ENCODE measurements at regions not wholly inside any gene's neighbourhood (a gene's known extent, or its start where the extent isn't known, plus 50 kb on each side); places are given as distances from the start of the nearest gene placed in this dataset.

DNA sequence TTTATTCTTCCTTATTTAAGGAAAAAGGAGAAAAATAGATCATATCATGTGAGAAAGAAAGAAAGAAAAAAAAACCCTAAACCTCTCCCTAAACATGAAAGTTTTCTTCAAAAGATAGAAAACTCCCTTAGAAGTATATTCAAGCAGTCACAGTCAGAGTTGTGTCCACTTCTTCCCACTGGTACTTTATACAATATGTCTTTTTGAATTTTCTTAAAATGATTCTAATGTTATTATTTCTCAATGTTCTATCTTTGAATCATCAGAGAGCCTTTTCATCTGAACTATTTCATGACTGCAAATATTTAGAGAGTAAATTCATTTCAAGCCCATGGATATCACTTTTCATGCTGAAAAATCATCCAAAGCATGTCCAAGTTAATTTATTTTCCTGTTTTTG lies 205.2 kb upstream of the SPOPL start:
- Histone ChIP-seq H3K4me3 (ENCODE audit: low read depth, low read length) (no peak overlapping the region), H3K27me3 (ENCODE audit: control insufficient read depth, insufficient read depth, low read length) (no peaks in the 10 kb centered on the region), H3K36me3 (ENCODE audit: control insufficient read depth, insufficient read depth, low read length) (no peaks in the 10 kb centered on the region)
- DNase-seq (ENCODE audit: low read depth), result no peak
- ChIA-PET POLR2A (no interaction called here), CTCF (no interaction called here)
- TF ChIP-seq, protein P1, sequence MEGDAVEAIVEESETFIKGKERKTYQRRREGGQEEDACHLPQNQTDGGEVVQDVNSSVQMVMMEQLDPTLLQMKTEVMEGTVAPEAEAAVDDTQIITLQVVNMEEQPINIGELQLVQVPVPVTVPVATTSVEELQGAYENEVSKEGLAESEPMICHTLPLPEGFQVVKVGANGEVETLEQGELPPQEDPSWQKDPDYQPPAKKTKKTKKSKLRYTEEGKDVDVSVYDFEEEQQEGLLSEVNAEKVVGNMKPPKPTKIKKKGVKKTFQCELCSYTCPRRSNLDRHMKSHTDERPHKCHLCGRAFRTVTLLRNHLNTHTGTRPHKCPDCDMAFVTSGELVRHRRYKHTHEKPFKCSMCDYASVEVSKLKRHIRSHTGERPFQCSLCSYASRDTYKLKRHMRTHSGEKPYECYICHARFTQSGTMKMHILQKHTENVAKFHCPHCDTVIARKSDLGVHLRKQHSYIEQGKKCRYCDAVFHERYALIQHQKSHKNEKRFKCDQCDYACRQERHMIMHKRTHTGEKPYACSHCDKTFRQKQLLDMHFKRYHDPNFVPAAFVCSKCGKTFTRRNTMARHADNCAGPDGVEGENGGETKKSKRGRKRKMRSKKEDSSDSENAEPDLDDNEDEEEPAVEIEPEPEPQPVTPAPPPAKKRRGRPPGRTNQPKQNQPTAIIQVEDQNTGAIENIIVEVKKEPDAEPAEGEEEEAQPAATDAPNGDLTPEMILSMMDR (IDR thresholded peaks at IDR 0.05; ENCODE audit: insufficient read depth, low read depth, low read length), result no peak

GRCh38 chr2:138298120-138298814 lies 203.3 kb upstream of the SPOPL start:
- no peak for DNase-seq (ENCODE audit: low read depth)
- Histone ChIP-seq H3K4me3 (ENCODE audit: low read depth, low read length) (no peak overlapping the region), H3K27me3 (ENCODE audit: control insufficient read depth, insufficient read depth, low read length) (no peaks in the 10 kb centered on the region), H3K36me3 (ENCODE audit: control insufficient read depth, insufficient read depth, low read length) (no peaks in the 10 kb centered on the region)
- ChIA-PET POLR2A (no interaction called here), CTCF (no interaction called here)
- TF ChIP-seq, protein P1 (IDR thresholded peaks at IDR 0.05; ENCODE audit: insufficient read depth, low read depth, low read length), result no peak

GRCh38 chr2:138298900-138299299 lies 202.7 kb upstream of the SPOPL start:
- H3K27me3 ChIP-seq (ENCODE audit: control insufficient read depth, insufficient read depth, low read length), result no peaks in the 10 kb centered on the region
- H3K4me3 ChIP-seq (ENCODE audit: low read depth, low read length), result no peak overlapping the region
- POLR2A ChIA-PET, result no interaction called here
- CTCF ChIA-PET, result interaction anchor here (1.8 kb wide), 1 partner anchor 21 kb away, joined by 4 read pairs; no protein-coding TSS in a partner anchor
- TF ChIP-seq, protein P1 (IDR thresholded peaks at IDR 0.05; ENCODE audit: insufficient read depth, low read depth, low read length), result no peak
- H3K36me3 ChIP-seq (ENCODE audit: control insufficient read depth, insufficient read depth, low read length), result no peaks in the 10 kb centered on the region
- DNase-seq (ENCODE audit: low read depth), result no peak

GRCh38 chr2:138306626-138307025 lies 194.9 kb upstream of the SPOPL start:
- no peaks in the 10 kb centered on the region for H3K27me3 ChIP-seq (ENCODE audit: control insufficient read depth, insufficient read depth, low read length)
- ChIA-PET CTCF (no interaction called here), POLR2A (no interaction called here)
- no peak overlapping the region for H3K4me3 ChIP-seq (ENCODE audit: low read depth, low read length)
- no peaks in the 10 kb centered on the region for H3K36me3 ChIP-seq (ENCODE audit: control insufficient read depth, insufficient read depth, low read length)
- TF ChIP-seq, protein P1 (IDR thresholded peaks at IDR 0.05; ENCODE audit: insufficient read depth, low read depth, low read length), result no peak
- DNase-seq (ENCODE audit: low read depth), result no peak

GRCh38 chr2:138307099-138307498 lies 194.5 kb upstream of the SPOPL start:
- Histone ChIP-seq H3K4me3 (ENCODE audit: low read depth, low read length) (no peak overlapping the region), H3K27me3 (ENCODE audit: control insufficient read depth, insufficient read depth, low read length) (no peaks in the 10 kb centered on the region), H3K36me3 (ENCODE audit: control insufficient read depth, insufficient read depth, low read length) (no peaks in the 10 kb centered on the region)
- CTCF ChIA-PET, result interaction anchor here (1.3 kb wide), 1 partner anchor 11 kb away, joined by 3 read pairs; no protein-coding TSS in a partner anchor
- no peak for DNase-seq (ENCODE audit: low read depth)
- TF ChIP-seq, protein P1 (IDR thresholded peaks at IDR 0.05; ENCODE audit: insufficient read depth, low read depth, low read length), result no peak
- POLR2A ChIA-PET, result no interaction called here

Data from BJ (cell line).